Esophagus (tissue), 2 donors: ENCODE measurements at regions not wholly inside any gene's neighbourhood (a gene's known extent, or its start where the extent isn't known, plus 50 kb on each side); places are given as distances from the start of the nearest gene placed in this dataset.
"Not testable (repeated sequence)": the region's sequence is repeated elsewhere in the genome, so short reads cannot be mapped to it uniquely, and the experiment has no call there.

Experiments used
- H3K27ac ChIP-seq, 2 donors: one replicate each; pipeline ENCODE4 v1.5.1; 2013; ENCODE audit warnings: low read depth in 2 of 2, mild to moderate bottlenecking in 2 of 2, inconsistent platforms in 1 of 2, low read length in 1 of 2, moderate library complexity in 1 of 2
- H3K27me3 ChIP-seq, 2 donors: one replicate each; pipeline ENCODE4 v1.6.1; 2013; ENCODE audit warnings: low read length in 2 of 2, control low read depth in 1 of 2, mild to moderate bottlenecking in 1 of 2; ENCODE audit not compliant: insufficient read depth in 2 of 2, control insufficient read depth in 1 of 2
- H3K36me3 ChIP-seq, 2 donors: one replicate each; pipeline ENCODE4 v1.6.1; 2013; ENCODE audit warnings: low read length in 1 of 2; ENCODE audit not compliant: control insufficient read depth in 2 of 2, insufficient read depth in 2 of 2
- H3K4me1 ChIP-seq, 2 donors: one replicate each; pipeline ENCODE4 v1.6.1; 2013; ENCODE audit warnings: low read length in 1 of 2; ENCODE audit not compliant: control insufficient read depth in 2 of 2, insufficient read depth in 2 of 2
- H3K4me3 ChIP-seq, 2 donors: one replicate each; pipeline ENCODE4 v1.5.1; 2013; ENCODE audit warnings: low read length in 2 of 2, mild to moderate bottlenecking in 2 of 2, low read depth in 1 of 2, moderate library complexity in 1 of 2
- H3K9me3 ChIP-seq, 2 donors: one replicate each; pipeline ENCODE4 v1.6.1; 2013; ENCODE audit warnings: mild to moderate bottlenecking in 2 of 2, low read depth in 1 of 2, low read length in 1 of 2, moderate library complexity in 1 of 2; ENCODE audit not compliant: control insufficient read depth in 2 of 2, insufficient read depth in 1 of 2
- WGBS, 2 donors: extraction: QIAGEN DNeasy Blood & Tissue Kit; methylation state at CpG; one replicate each; pipeline ENCODE4 v1.1.7; 2013; 5-methylcytosine and 5-hydroxymethylcytosine counted together
- donor health status: healthy with polysubstance abuse.
- donor health status: Bipolar disorder and iron deficiency.

DNA sequence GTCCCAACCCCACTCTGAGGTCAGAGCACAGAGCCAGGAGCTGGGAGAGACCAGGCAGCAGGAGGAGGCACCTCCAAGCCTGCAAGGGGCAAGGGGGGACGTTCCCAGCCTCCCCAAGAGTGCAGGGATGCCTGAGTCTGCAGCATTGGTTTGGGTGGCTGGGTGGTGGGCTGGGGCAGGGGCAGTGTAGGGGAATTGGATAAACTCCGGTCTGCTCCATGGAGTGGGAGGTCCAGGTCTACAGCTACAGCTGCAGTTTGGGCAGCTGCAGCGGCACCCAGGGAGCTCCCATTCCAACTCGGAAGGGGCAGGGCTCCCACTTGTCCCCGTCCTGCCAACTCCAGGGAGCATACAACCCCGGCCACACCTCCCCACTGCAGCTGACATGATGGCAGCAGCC, 617.5 kb upstream of the SEMA6D start:
- not testable (repeated sequence) for H3K4me3 ChIP-seq, H3K36me3 ChIP-seq, H3K27me3 ChIP-seq, H3K27ac ChIP-seq, H3K9me3 ChIP-seq, H3K4me1 ChIP-seq
- WGBS, 2 donors = 62 to 74% methylated on average over 3 to 6 of the region's 6 CpGs

GRCh38 chr15:47108800-47109199, 608.5 kb upstream of the SEMA6D start:
- not testable (repeated sequence) for H3K9me3 ChIP-seq, H3K4me1 ChIP-seq, H3K27me3 ChIP-seq, H3K36me3 ChIP-seq, H3K4me3 ChIP-seq, H3K27ac ChIP-seq
- 82 to 89% methylated on average over 4 of the region's 4 CpGs for WGBS, 2 donors

DNA sequence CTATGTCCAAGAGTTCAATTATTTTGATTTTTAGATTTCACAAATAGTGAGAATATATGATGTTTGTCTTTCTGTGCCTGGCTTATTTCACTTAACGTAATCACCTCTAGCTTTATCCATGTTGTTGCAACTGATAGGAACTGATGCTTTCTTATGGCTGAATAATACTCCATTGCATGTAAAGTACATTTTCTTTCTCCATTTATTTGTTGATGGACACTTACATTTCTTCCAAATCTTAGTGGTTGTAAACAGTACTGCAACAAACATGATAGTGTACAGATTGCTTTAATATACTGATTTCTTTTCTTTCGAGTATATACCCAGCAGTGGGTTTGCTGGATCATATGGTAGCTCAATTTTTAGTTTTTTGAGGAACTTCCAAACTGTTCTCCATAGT, 600.6 kb upstream of the SEMA6D start:
- WGBS, 2 donors = 90 to 91% methylated on average over 2 of the region's 2 CpGs
- Histone ChIP-seq H3K27ac (no peak overlapping the region), H3K4me3 (no peak overlapping the region), H3K9me3 (no peaks in the 10 kb centered on the region), H3K4me1 (no peaks in the 10 kb centered on the region), H3K27me3 (no peaks in the 10 kb centered on the region), H3K36me3 (no peaks in the 10 kb centered on the region)

DNA sequence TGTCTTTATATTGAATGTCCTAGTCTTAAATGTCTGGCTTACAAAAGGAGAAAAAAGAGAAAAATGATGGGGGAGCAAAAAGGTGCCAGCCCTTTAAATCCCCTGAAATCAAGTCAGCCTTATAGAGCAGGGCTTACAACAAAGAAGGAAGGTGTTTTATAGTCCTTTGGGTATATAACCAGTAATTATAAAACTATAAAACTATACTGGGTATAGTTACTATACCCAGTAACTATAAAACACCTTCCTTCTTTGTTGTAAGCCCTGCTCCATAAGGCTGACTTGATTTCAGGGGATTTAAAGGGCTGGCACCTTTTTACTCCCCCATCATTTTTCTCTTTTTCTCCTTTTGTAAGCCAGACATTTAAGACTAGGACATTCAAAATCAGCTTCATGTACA, 598.0 kb upstream of the SEMA6D start:
- Histone ChIP-seq H3K27ac (no peak overlapping the region), H3K36me3 (no peaks in the 10 kb centered on the region), H3K4me1 (no peaks in the 10 kb centered on the region), H3K9me3 (no peaks in the 10 kb centered on the region), H3K4me3 (no peak overlapping the region), H3K27me3 (no peaks in the 10 kb centered on the region)

DNA sequence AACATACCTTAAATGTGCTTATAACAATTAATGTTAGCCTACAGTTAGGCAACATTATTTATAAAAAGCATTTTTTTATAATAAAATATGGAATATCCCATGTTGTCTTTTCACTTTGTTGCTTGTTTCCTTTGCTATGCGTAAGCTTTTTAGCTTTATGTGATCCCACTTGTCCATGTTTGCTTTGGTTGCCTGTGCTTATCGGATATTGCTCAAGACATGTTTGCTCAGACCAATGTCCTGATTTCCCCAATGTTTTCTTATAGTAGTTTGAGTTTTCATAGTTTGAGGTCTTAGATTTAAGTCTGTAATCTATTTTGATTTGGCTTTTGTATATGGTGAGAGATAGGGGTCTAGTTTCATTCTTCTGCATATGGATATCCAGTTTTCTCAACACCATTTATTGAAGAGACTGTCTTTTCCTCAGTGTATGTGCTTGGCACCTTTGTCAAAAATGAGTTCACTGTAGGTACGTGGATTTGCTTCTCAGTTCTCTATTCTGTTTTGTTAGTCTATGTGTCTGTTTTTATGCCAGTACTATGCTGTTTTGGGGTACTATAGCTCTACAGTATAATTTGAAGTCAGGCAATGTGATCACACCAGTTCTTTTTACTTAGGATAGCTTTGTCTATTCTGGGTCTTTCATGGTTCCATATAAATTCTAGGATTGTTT, 592.7 kb upstream of the SEMA6D start:
- Histone ChIP-seq H3K4me3 (no peak overlapping the region), H3K27ac (no peak overlapping the region), H3K4me1 (no peaks in the 10 kb centered on the region), H3K9me3 (no peaks in the 10 kb centered on the region), H3K27me3 (no peaks in the 10 kb centered on the region), H3K36me3 (no peaks in the 10 kb centered on the region)
- WGBS, 2 donors = 75 to 76% methylated on average over 3 of the region's 3 CpGs

DNA sequence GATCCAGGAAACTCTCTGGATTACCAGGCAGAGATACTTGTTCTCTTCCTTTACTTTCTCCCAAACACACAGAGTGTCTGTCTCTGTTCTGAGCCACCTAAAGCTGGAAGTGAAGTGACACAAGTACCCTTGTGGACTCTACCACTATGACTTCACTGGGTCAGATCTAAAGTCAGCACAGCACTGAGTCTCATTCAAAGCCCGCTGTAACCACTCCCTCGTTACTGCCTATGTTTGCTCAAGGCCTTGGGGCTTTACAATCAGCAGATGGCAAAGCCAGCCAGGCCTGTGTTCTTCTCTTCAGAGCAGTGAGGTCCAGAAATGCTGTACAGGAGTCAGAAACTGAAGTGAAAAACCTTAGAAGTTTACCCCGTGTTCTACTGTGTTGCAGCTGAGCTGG, 588.3 kb upstream of the SEMA6D start:
- no peak overlapping the region for H3K4me3 ChIP-seq
- no peaks in the 10 kb centered on the region for H3K36me3 ChIP-seq
- no peaks in the 10 kb centered on the region for H3K27me3 ChIP-seq
- no peaks in the 10 kb centered on the region for H3K4me1 ChIP-seq
- no peak overlapping the region for H3K27ac ChIP-seq
- 70 to 82% methylated on average over 3 of the region's 3 CpGs for WGBS, 2 donors
- H3K9me3 ChIP-seq = no peaks in the 10 kb centered on the region

DNA sequence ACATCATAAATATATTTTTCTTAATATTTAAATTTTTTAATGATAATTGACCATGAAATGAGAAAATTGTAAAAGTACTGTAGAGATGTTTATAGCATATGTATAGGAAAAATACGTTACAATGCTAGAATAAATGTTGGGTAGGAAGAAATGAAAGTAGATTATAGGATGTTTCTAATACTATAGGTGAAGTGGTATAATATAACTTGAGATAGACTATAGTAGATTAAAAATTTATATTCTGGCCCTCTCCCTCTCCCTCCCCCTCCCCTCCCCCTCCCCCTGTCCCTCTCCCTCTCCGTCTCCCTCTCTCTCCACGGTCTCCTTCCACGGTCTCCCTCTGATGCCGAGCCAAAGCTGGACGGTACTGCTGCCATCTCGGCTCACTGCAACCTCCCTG, 585.9 kb upstream of the SEMA6D start:
- not testable (repeated sequence) for H3K4me3 ChIP-seq, H3K4me1 ChIP-seq, H3K27me3 ChIP-seq, H3K9me3 ChIP-seq, H3K36me3 ChIP-seq, H3K27ac ChIP-seq
- WGBS, 2 donors = 87 to 88% methylated on average over 1 to 4 of the region's 7 CpGs

DNA sequence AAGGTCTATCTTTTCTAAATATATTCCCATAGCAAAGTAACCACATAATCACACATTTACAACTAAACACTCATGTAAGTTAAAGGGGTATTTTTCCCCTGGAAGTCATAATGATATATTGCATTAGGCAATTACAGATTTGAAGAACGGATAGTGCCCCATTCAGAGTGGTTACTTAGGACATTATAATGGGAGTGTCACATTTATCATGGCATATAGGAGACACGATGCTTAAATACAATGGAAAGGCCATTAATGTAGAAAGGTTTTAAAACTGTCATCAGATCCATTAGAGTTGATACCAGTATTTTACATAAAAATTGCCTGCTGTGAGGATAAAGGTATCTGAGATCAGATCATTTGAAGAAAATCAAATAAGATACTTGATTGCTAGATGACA, 582.0 kb upstream of the SEMA6D start:
- WGBS, 2 donors = 57 to 62% methylated on average over 2 of the region's 2 CpGs
- no peak overlapping the region for H3K4me3 ChIP-seq

GRCh38 chr15:47136236-47136635, 581.1 kb upstream of the SEMA6D start:
- Histone ChIP-seq H3K4me3 (no peak overlapping the region), H3K36me3 (no peaks in the 10 kb centered on the region), H3K27ac (no peak overlapping the region), H3K27me3 (no peaks in the 10 kb centered on the region), H3K4me1 (no peaks in the 10 kb centered on the region), H3K9me3 (no peaks in the 10 kb centered on the region)
- 78 to 82% methylated on average over 2 of the region's 2 CpGs for WGBS, 2 donors

More for the DNA sequence above, 582.0 kb upstream of the SEMA6D start:
- Histone ChIP-seq H3K36me3 (no peaks in the 10 kb centered on the region), H3K9me3 (no peaks in the 10 kb centered on the region), H3K27ac (no peak overlapping the region), H3K27me3 (no peaks in the 10 kb centered on the region), H3K4me1 (no peaks in the 10 kb centered on the region)

DNA sequence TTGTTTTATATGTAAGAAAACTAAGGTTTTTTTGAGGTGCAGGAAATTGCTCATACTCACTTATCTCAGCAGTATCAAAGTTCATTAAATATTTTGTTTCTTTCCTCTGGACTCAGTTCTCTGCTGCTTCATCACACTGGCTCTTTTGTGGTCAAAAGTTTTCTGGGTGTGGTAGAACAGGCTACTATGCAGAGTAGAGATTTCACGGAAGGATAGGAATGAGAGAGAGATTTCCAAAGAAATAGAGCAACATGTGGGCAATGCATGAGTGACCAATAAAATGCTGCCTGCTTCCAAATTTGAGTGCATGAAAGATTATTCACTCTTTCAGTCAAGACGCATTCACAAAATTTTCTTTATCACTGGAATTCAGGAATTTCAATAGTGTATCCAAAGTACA, 577.3 kb upstream of the SEMA6D start:
- Histone ChIP-seq H3K27ac (no peak overlapping the region), H3K27me3 (no peaks in the 10 kb centered on the region), H3K4me3 (no peak overlapping the region), H3K4me1 (no peaks in the 10 kb centered on the region), H3K36me3 (no peaks in the 10 kb centered on the region), H3K9me3 (no peaks in the 10 kb centered on the region)
- WGBS, 2 donors = 45 to 77% methylated on average over 2 of the region's 2 CpGs
